OCI-LY7 (cell line): ENCODE measurements at regions not wholly inside any gene's neighbourhood (a gene's known extent, or its start where the extent isn't known, plus 50 kb on each side); places are given as distances from the start of the nearest gene placed in this dataset.

Source experiments
- BruUV-seq: library from RNA; stranded (reverse); fragments of 400-500 nt; replicated peaks from 2 replicates; lab custom pipeline; 2021; lab: Mats Ljungman, UMichigan
- CTCF ChIA-PET: fragments of 300-600 bp; sonication (Branson Sonifier 250); formaldehyde crosslinking; loops from one replicate; lab custom pipeline; 2022; ENCODE audit warnings: antibody characterized with exemption; ENCODE audit not compliant: unreplicated experiment; lab: Charles Lee
- POLR2A ChIA-PET: fragments of 300-600 bp; sonication (Branson Sonifier 250); formaldehyde crosslinking; loops from one replicate; lab custom pipeline; 2022; ENCODE audit warnings: antibody characterized with exemption; lab: Charles Lee
- DNase-seq: peaks from one replicate; pipeline ENCODE4 v3.0.0-alpha.2; 2015; ENCODE audit warnings: low spot score
- H2AFZ ChIP-seq: fragments of 200-600 bp; sonication (generic), shearing (Covaris generic); 2 replicates; pipeline ENCODE4 v1.6.1; 2014; ENCODE audit warnings: mild to moderate bottlenecking, antibody characterized with exemption, low read length, moderate library complexity
- H3K27ac ChIP-seq: fragments of 200-600 bp; sonication (generic); 2 replicates; pipeline ENCODE4 v1.5.1; 2014; ENCODE audit warnings: mixed run types, low read depth, mild to moderate bottlenecking, moderate library complexity, low read length, inconsistent platforms; ENCODE audit not compliant: poor library complexity, severe bottlenecking
- H3K36me3 ChIP-seq: fragments of 200-600 bp; sonication (generic); 2 replicates; pipeline ENCODE4 v1.6.1; 2014; ENCODE audit warnings: mild to moderate bottlenecking, antibody characterized with exemption, low read length, moderate library complexity, mixed read lengths; ENCODE audit not compliant: insufficient read depth
- H3K4me1 ChIP-seq: fragments of 200-600 bp; sonication (generic); 2 replicates; pipeline ENCODE4 v1.5.1; 2014; ENCODE audit warnings: mild to moderate bottlenecking, low read length; ENCODE audit not compliant: insufficient read depth, poor library complexity, severe bottlenecking
- H3K4me2 ChIP-seq: fragments of 200-600 bp; sonication (generic); 2 replicates; pipeline ENCODE4 v1.6.1; 2014; ENCODE audit warnings: mild to moderate bottlenecking, low read length
- H3K4me3 ChIP-seq: fragments of 200-600 bp; sonication (generic); 2 replicates; pipeline ENCODE4 v1.5.1; 2014; ENCODE audit warnings: mild to moderate bottlenecking, low read depth, low read length; ENCODE audit not compliant: poor library complexity, severe bottlenecking
- H3K79me2 ChIP-seq: fragments of 200-600 bp; sonication (generic); 2 replicates; pipeline ENCODE4 v1.6.1; 2016; ENCODE audit warnings: low read depth, mild to moderate bottlenecking, low read length, moderate library complexity, mixed read lengths; ENCODE audit not compliant: insufficient read depth
- H3K9me2 ChIP-seq: fragments of 200-600 bp; sonication (generic); 2 replicates; pipeline ENCODE4 v1.6.1; 2016; ENCODE audit warnings: mild to moderate bottlenecking, low read length, mixed read lengths; ENCODE audit not compliant: insufficient read depth
- H3K9me3 ChIP-seq: fragments of 200-600 bp; sonication (generic); 2 replicates; pipeline ENCODE4 v1.6.1; 2014; ENCODE audit warnings: mild to moderate bottlenecking, mixed run types, low read length, mixed read lengths
- H4K20me1 ChIP-seq: fragments of 200-600 bp; sonication (generic); 2 replicates; pipeline ENCODE4 v1.6.1; 2014; ENCODE audit warnings: mild to moderate bottlenecking, antibody characterized with exemption, low read length, moderate library complexity, mixed read lengths; ENCODE audit not compliant: insufficient read depth
- CTCF ChIP-seq: fragments of 200-600 bp; sonication (generic); conservative IDR thresholded peaks from 2 replicates; pipeline ENCODE4 v1.5.1; 2014; ENCODE audit warnings: mild to moderate bottlenecking, antibody characterized with exemption, low read length, moderate library complexity, mixed read lengths
- EZH2phosphoT487 ChIP-seq: fragments of 200-600 bp; sonication (generic); IDR thresholded peaks from 2 replicates; pipeline ENCODE4 v1.6.1; 2018; ENCODE audit warnings: low read depth, borderline replicate concordance, mild to moderate bottlenecking, mixed run types, antibody characterized with exemption, low read length, moderate library complexity, mixed read lengths
- intact Hi-C: fragments of 100-400 bp; cut with micrococcal nuclease; formaldehyde crosslinking; loops from one replicate; pipeline ENCODE4 v1.10.0; 2022; ENCODE audit not compliant: unreplicated experiment

- BruUV-seq = no TSS peak
- no peak for DNase-seq
- ChIA-PET POLR2A (no interaction called here), CTCF (no interaction called here)
- H3K9me2 ChIP-seq = no peaks in the 10 kb centered on the region
- intact Hi-C loops = no loop called here
- H3K27ac ChIP-seq = no peak overlapping the region
- no peak overlapping the region for H2AFZ ChIP-seq
- H3K9me3 ChIP-seq = no peaks in the 10 kb centered on the region
- H4K20me1 ChIP-seq = no peaks in the 10 kb centered on the region
- no peak overlapping the region for H3K4me3 ChIP-seq
- no peaks in the 10 kb centered on the region for H3K4me1 ChIP-seq
- TF ChIP-seq CTCF (no peak), EZH2phosphoT487 (no peak)
- no peaks in the 10 kb centered on the region for H3K79me2 ChIP-seq
- no peak overlapping the region for H3K4me2 ChIP-seq
- no peaks in the 10 kb centered on the region for H3K36me3 ChIP-seq
Measured at GRCh38 chr15:93278006-93278405, 189.0 kb upstream of the RGMA start.

GRCh38 chr15:93274257-93274656 lies 185.2 kb upstream of the RGMA start:
- TF ChIP-seq EZH2phosphoT487 = no peak
- TF ChIP-seq CTCF = no peak
- no peak overlapping the region for H3K27ac ChIP-seq
- H3K4me2 ChIP-seq = no peak overlapping the region
- H3K36me3 ChIP-seq = no peaks in the 10 kb centered on the region
- no peaks in the 10 kb centered on the region for H3K9me3 ChIP-seq
- H3K4me1 ChIP-seq = no peaks in the 10 kb centered on the region
- H2AFZ ChIP-seq = no peak overlapping the region
- no TSS peak for BruUV-seq
- no peak for DNase-seq
- no peaks in the 10 kb centered on the region for H3K79me2 ChIP-seq
- H3K9me2 ChIP-seq = no peaks in the 10 kb centered on the region
- intact Hi-C loops = no loop called here
- no peak overlapping the region for H3K4me3 ChIP-seq
- H4K20me1 ChIP-seq = no peaks in the 10 kb centered on the region
- POLR2A ChIA-PET = interaction anchor here (0.7 kb wide), 1 partner anchor 42 kb away, joined by 4 read pairs; no protein-coding TSS in a partner anchor
- CTCF ChIA-PET = no interaction called here

- no peak for DNase-seq
- POLR2A ChIA-PET = interaction anchor here (0.7 kb wide), 1 partner anchor 802 kb away, joined by 3 read pairs; no protein-coding TSS in a partner anchor
- Histone ChIP-seq H3K79me2 (no peaks in the 10 kb centered on the region), H2AFZ (no peak overlapping the region), H3K4me1 (no peaks in the 10 kb centered on the region), H4K20me1 (no peaks in the 10 kb centered on the region), H3K27ac (no peak overlapping the region), H3K4me3 (no peak overlapping the region), H3K4me2 (no peak overlapping the region), H3K9me2 (no peaks in the 10 kb centered on the region), H3K36me3 (no peaks in the 10 kb centered on the region), H3K9me3 (no peaks in the 10 kb centered on the region)
- no peak for TF ChIP-seq EZH2phosphoT487
- no peak for TF ChIP-seq CTCF
- no TSS peak for BruUV-seq
- CTCF ChIA-PET = no interaction called here
- intact Hi-C loops = no loop called here
Measured at GRCh38 chr15:93271871-93272270, 182.9 kb upstream of the RGMA start.
